ENCODE measurements at regions not wholly inside any gene's neighbourhood (a gene's known extent, or its start where the extent isn't known, plus 50 kb on each side); places are given as distances from the start of the nearest gene placed in this dataset.

- Histone ChIP-seq H3K36me3 (replicated peaks in 1 of 2; ENCODE audit: insufficient read depth in 1 of 2, low read depth in 2 of 2) (no peaks in the 10 kb centered on the region), H3K4me3 (no peak overlapping the region), H3K27me3 (no peaks in the 10 kb centered on the region), H3K4me1 (peaks cover 18% of the 10 kb centered on the region), H3K9me3 (no peaks in the 10 kb centered on the region), H3K27ac (no peak overlapping the region)
- no peak for ATAC-seq
- 86 to 89% methylated on average over 14 to 23 of the region's 24 CpGs for WGBS, 2 donors
- TF ChIP-seq CTCF (IDR thresholded peaks at IDR 0.05) (no peak), POLR2A (IDR thresholded peaks at IDR 0.05) (no peak)
- intact Hi-C loops (cut with DNase I): no loop called here
- DNase-seq: peak in 1 of 4 donors; percentile 5
These were observed 206.0 kb downstream of the ERMARD start for GRCh38 chr6:169957351-169957963.

GRCh38 chr6:169956580-169956979, 205.2 kb downstream of the ERMARD start:
- WGBS, 2 donors: 86 to 88% methylated on average over 7 to 9 of the region's 9 CpGs
- H3K36me3 ChIP-seq (replicated peaks in 1 of 2; ENCODE audit: insufficient read depth in 1 of 2, low read depth in 2 of 2): no peaks in the 10 kb centered on the region
- intact Hi-C loops (cut with DNase I): no loop called here
- H3K27me3 ChIP-seq: no peaks in the 10 kb centered on the region
- no peak overlapping the region for H3K27ac ChIP-seq
- no peak overlapping the region for H3K4me3 ChIP-seq
- ATAC-seq: no peak
- TF ChIP-seq CTCF (IDR thresholded peaks at IDR 0.05): no peak
- no peak for TF ChIP-seq POLR2A (IDR thresholded peaks at IDR 0.05)
- DNase-seq: peak in 1 of 4 donors; percentile 2
- H3K4me1 ChIP-seq: peaks cover 11% of the 10 kb centered on the region
- no peaks in the 10 kb centered on the region for H3K9me3 ChIP-seq

- H3K27ac ChIP-seq: no peak overlapping the region
- peaks cover 7% of the 10 kb centered on the region for H3K4me1 ChIP-seq
- intact Hi-C loops (cut with DNase I): no loop called here
- TF ChIP-seq POLR2A (IDR thresholded peaks at IDR 0.05) (no peak), CTCF (IDR thresholded peaks at IDR 0.05) (no peak)
- 75 to 79% methylated on average over 18 to 19 of the region's 19 CpGs for WGBS, 2 donors
- H3K36me3 ChIP-seq (replicated peaks in 1 of 2; ENCODE audit: insufficient read depth in 1 of 2, low read depth in 2 of 2): no peaks in the 10 kb centered on the region
- no peaks in the 10 kb centered on the region for H3K9me3 ChIP-seq
- DNase-seq: peak in 1 of 4 donors; percentile 2
- ATAC-seq: no peak
- H3K27me3 ChIP-seq: no peaks in the 10 kb centered on the region
- no peak overlapping the region for H3K4me3 ChIP-seq
These were observed 204.5 kb downstream of the ERMARD start for GRCh38 chr6:169955731-169956437.

- DNase-seq (no peak), ATAC-seq (no peak)
- no peaks in the 10 kb centered on the region for H3K9me3 ChIP-seq
- H3K4me3 ChIP-seq: no peak overlapping the region
- no peaks in the 10 kb centered on the region for H3K27me3 ChIP-seq
- intact Hi-C loops (cut with DNase I): no loop called here
- peaks cover 6% of the 10 kb centered on the region for H3K4me1 ChIP-seq
- TF ChIP-seq POLR2A (IDR thresholded peaks at IDR 0.05) (no peak), CTCF (IDR thresholded peaks at IDR 0.05) (no peak)
- no peaks in the 10 kb centered on the region for H3K36me3 ChIP-seq (replicated peaks in 1 of 2; ENCODE audit: insufficient read depth in 1 of 2, low read depth in 2 of 2)
- H3K27ac ChIP-seq: no peak overlapping the region
- WGBS, 2 donors: 84 to 88% methylated on average over 1 of the region's 1 CpG
These were observed 203.6 kb downstream of the ERMARD start for GRCh38 chr6:169954977-169955376.

- Histone ChIP-seq H3K4me1 (no peaks in the 10 kb centered on the region), H3K27me3 (no peaks in the 10 kb centered on the region), H3K36me3 (replicated peaks in 1 of 2; ENCODE audit: insufficient read depth in 1 of 2, low read depth in 2 of 2) (no peaks in the 10 kb centered on the region), H3K9me3 (no peaks in the 10 kb centered on the region), H3K4me3 (no peak overlapping the region), H3K27ac (no peak overlapping the region)
- DNase-seq: no peak
- WGBS, 2 donors: 66 to 71% methylated on average over 3 of the region's 3 CpGs
- TF ChIP-seq POLR2A (IDR thresholded peaks at IDR 0.05): no peak
- no peak for TF ChIP-seq CTCF (IDR thresholded peaks at IDR 0.05)
- ATAC-seq: no peak
- intact Hi-C loops (cut with DNase I): no loop called here
These were observed 202.3 kb downstream of the ERMARD start for GRCh38 chr6:169953686-169954085.

Measured in body of pancreas (tissue), 4 donors.